ENCODE measurements at regions not wholly inside any gene's neighbourhood (a gene's known extent, or its start where the extent isn't known, plus 50 kb on each side); places are given as distances from the start of the nearest gene placed in this dataset.

DNA sequence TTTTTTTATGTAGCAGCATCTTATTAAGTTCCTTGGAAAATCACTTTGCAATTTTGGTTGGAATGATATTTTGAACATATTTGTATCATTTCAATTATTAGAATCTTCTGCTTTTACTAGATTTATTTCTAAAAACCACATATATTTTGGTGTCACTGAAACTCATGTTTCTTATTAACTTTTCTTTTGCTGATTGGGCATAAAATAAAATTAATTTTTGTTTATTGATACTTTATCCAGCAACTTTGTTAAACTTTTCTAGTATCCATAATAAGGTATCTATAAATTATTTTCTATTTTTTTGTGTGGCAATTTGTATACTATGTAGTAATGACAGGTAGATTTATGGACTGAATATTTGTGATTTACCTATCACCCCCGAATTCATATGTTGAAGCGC is 556.4 kb upstream of the ATXN8OS start:
- TF ChIP-seq, protein P1, sequence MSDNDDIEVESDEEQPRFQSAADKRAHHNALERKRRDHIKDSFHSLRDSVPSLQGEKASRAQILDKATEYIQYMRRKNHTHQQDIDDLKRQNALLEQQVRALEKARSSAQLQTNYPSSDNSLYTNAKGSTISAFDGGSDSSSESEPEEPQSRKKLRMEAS (CRISPR knock-in tag; IDR thresholded peaks at IDR 0.05), result no peak
- TF ChIP-seq WHSC1 (IDR thresholded peaks at IDR 0.05; ENCODE audit: low read length), result no peak
- TF ChIP-seq SMAD4 (CRISPR knock-in tag; conservative IDR thresholded peaks at IDR 0.05), result no peak

Data from K562 (cell line).